Nucleus accumbens (tissue), 56 donors: ENCODE measurements at regions not wholly inside any gene's neighbourhood (a gene's known extent, or its start where the extent isn't known, plus 50 kb on each side); places are given as distances from the start of the nearest gene placed in this dataset.
"Not testable (repeated sequence)": the region's sequence is repeated elsewhere in the genome, so short reads cannot be mapped to it uniquely, and the experiment has no call there.

ENCODE experiments used
- DNase-seq, 56 donors: peaks; one replicate each; lab custom pipeline; 2025; lab: John Stamatoyannopoulos, UW

- DNase-seq = no peak
These were observed 663.4 kb downstream of the TMTC2 start for GRCh38 chr12:83349907-83350611.

GRCh38 chr12:83346333-83346732, 659.6 kb downstream of the TMTC2 start:
- DNase-seq = no peak

GRCh38 chr12:83343767-83344166, 657.1 kb downstream of the TMTC2 start:
- DNase-seq = no peak

GRCh38 chr12:83335748-83336147, 649.0 kb downstream of the TMTC2 start:
- no peak for DNase-seq

- DNase-seq = no peak
These were observed 640.0 kb downstream of the TMTC2 start for GRCh38 chr12:83326666-83327065.

- DNase-seq = no peak
These were observed 637.2 kb downstream of the TMTC2 start for GRCh38 chr12:83323866-83324265.

- DNase-seq = no peak
These were observed 636.1 kb downstream of the TMTC2 start for GRCh38 chr12:83322809-83323208.

GRCh38 chr12:83321971-83322370, 635.3 kb downstream of the TMTC2 start:
- DNase-seq = no peak

GRCh38 chr12:83320350-83320749, 633.6 kb downstream of the TMTC2 start:
- DNase-seq = no peak

GRCh38 chr12:83318386-83319098, 631.8 kb downstream of the TMTC2 start:
- DNase-seq = no peak

GRCh38 chr12:83317595-83317994, 630.9 kb downstream of the TMTC2 start:
- DNase-seq = no peak

GRCh38 chr12:83313827-83314226, 627.1 kb downstream of the TMTC2 start:
- DNase-seq = no peak

GRCh38 chr12:83313322-83313721, 626.6 kb downstream of the TMTC2 start:
- DNase-seq = no peak

- DNase-seq = no peak
These were observed 590.2 kb downstream of the TMTC2 start for GRCh38 chr12:83276904-83277303.

- no peak for DNase-seq
These were observed 584.5 kb downstream of the TMTC2 start for GRCh38 chr12:83271201-83271600.

GRCh38 chr12:83265808-83266207, 579.1 kb downstream of the TMTC2 start:
- no peak for DNase-seq

- no peak for DNase-seq
These were observed 575.3 kb downstream of the TMTC2 start for GRCh38 chr12:83261998-83262397.

GRCh38 chr12:83260126-83260525, 573.4 kb downstream of the TMTC2 start:
- DNase-seq = not testable (repeated sequence)

- DNase-seq = no peak
These were observed 571.0 kb downstream of the TMTC2 start for GRCh38 chr12:83257726-83258125.

GRCh38 chr12:83256562-83256961, 569.9 kb downstream of the TMTC2 start:
- DNase-seq = no peak

- no peak for DNase-seq
These were observed 564.2 kb downstream of the TMTC2 start for GRCh38 chr12:83250866-83251265.

GRCh38 chr12:83245156-83245555, 558.5 kb downstream of the TMTC2 start:
- DNase-seq = no peak
